CD14-positive monocyte (primary cell): ENCODE measurements at regions not wholly inside any gene's neighbourhood (a gene's known extent, or its start where the extent isn't known, plus 50 kb on each side); places are given as distances from the start of the nearest gene placed in this dataset.

ENCODE experiments used
- DNase-seq, 3 donors: peaks; one replicate each; pipeline ENCODE4 v3.0.0-alpha.2; 2011 to 2022
- H2AFZ ChIP-seq: 2 replicates; pipeline ENCODE4 v1.6.0; 2012; ENCODE audit warnings: mild to moderate bottlenecking, low read depth, low read length, inconsistent platforms; ENCODE audit not compliant: insufficient read depth, poor library complexity, severe bottlenecking
- H3K27ac ChIP-seq, 2 donors: 1 replicate in 1 of 2; 2 replicates in 1 of 2; pipeline ENCODE4 v1.5.1; 2012 to 2013; ENCODE audit warnings: low read length in 2 of 2, control low read depth in 1 of 2, inconsistent platforms in 1 of 2, low read depth in 1 of 2, mild to moderate bottlenecking in 1 of 2
- H3K27me3 ChIP-seq, 2 donors: one replicate each; pipeline versions ENCODE4 v1.6.0 to v1.6.1; 2011 to 2013; ENCODE audit warnings: low read length in 2 of 2; ENCODE audit not compliant: control insufficient read depth in 2 of 2, insufficient read depth in 2 of 2
- H3K36me3 ChIP-seq, 2 donors: replicated peaks in 1 of 2; 1 replicate in 1 of 2; 2 replicates in 1 of 2; pipeline versions ENCODE4 v1.5.1 to v1.6.1; 2012 to 2013; ENCODE audit warnings: low read length in 2 of 2, control low read depth in 1 of 2, inconsistent platforms in 1 of 2, mild to moderate bottlenecking in 1 of 2; ENCODE audit not compliant: insufficient read depth in 2 of 2, control insufficient read depth in 1 of 2
- H3K4me1 ChIP-seq, 2 donors: 1 replicate in 1 of 2; 2 replicates in 1 of 2; pipeline versions ENCODE4 v1.5.1 to v1.6.1; 2012 to 2013; ENCODE audit warnings: low read length in 2 of 2, control low read depth in 1 of 2, inconsistent platforms in 1 of 2, mild to moderate bottlenecking in 1 of 2, moderate library complexity in 1 of 2; ENCODE audit not compliant: insufficient read depth in 2 of 2, control insufficient read depth in 1 of 2
- H3K4me2 ChIP-seq: replicated peaks from 2 replicates; pipeline ENCODE3; 2012; ENCODE audit warnings: low read length, moderate library complexity, mild to moderate bottlenecking; ENCODE audit not compliant: poor library complexity, severe bottlenecking; ENCODE audit errors: extremely low read depth
- H3K4me3 ChIP-seq, 3 experiments: fragments of 200-600 bp in 1 of 3; sonication (generic) in 1 of 3; replicated peaks in 1 of 3; 1 replicate in 2 of 3; 2 replicates in 1 of 3; pipeline ENCODE4 v1.5.1; 2011 to 2013; ENCODE audit warnings: low read length in 3 of 3, mild to moderate bottlenecking in 3 of 3, control low read depth in 2 of 3, low read depth in 2 of 3, inconsistent platforms in 1 of 3, moderate library complexity in 1 of 3
- H3K79me2 ChIP-seq: 2 replicates; pipeline ENCODE4 v1.6.0; 2012; ENCODE audit warnings: mild to moderate bottlenecking, control low read depth, inconsistent platforms, low read length, moderate library complexity; ENCODE audit not compliant: insufficient read depth
- H3K9ac ChIP-seq: 2 replicates; pipeline ENCODE4 v1.6.0; 2017; ENCODE audit warnings: low read length, mild to moderate bottlenecking; ENCODE audit not compliant: insufficient read depth, poor library complexity, severe bottlenecking
- H3K9me3 ChIP-seq, 2 donors: replicated peaks in 1 of 2; 1 replicate in 1 of 2; 2 replicates in 1 of 2; pipeline versions ENCODE4 v1.5.1 to v1.6.1; 2012 to 2013; ENCODE audit warnings: low read length in 2 of 2, control low read depth in 1 of 2; ENCODE audit not compliant: control insufficient read depth in 1 of 2, insufficient read depth in 1 of 2
- H4K20me1 ChIP-seq: 2 replicates; pipeline ENCODE4 v1.6.0; 2012; ENCODE audit warnings: mild to moderate bottlenecking, low read length, control low read depth, moderate library complexity; ENCODE audit not compliant: insufficient read depth
- H3K27ac Mint-ChIP-seq, 7 donors: one replicate each; pipeline ENCODE4 v1.8.0; 2020; ENCODE audit warnings: mild to moderate bottlenecking in 7 of 7, mixed read lengths in 7 of 7, moderate library complexity in 6 of 7, inconsistent platforms in 2 of 7
- H3K27me3 Mint-ChIP-seq, 3 donors: one replicate each; pipeline ENCODE4 v1.8.0; 2021 to 2022; ENCODE audit warnings: low read depth in 3 of 3, mild to moderate bottlenecking in 3 of 3, mixed read lengths in 3 of 3, moderate library complexity in 3 of 3, inconsistent platforms in 1 of 3
- H3K36me3 Mint-ChIP-seq, 2 donors: one replicate each; pipeline ENCODE4 v1.8.0; 2020; ENCODE audit warnings: mixed read lengths in 2 of 2, inconsistent platforms in 1 of 2, mild to moderate bottlenecking in 1 of 2
- H3K4me1 Mint-ChIP-seq: one replicate; pipeline ENCODE4 v1.8.0; 2020; ENCODE audit warnings: mild to moderate bottlenecking, mixed read lengths
- H3K4me3 Mint-ChIP-seq, 2 donors: one replicate each; pipeline ENCODE4 v1.8.0; 2020; ENCODE audit warnings: mild to moderate bottlenecking in 2 of 2, mixed read lengths in 2 of 2, moderate library complexity in 1 of 2
- H3K9me3 Mint-ChIP-seq, 7 donors: one replicate each; pipeline ENCODE4 v1.8.0; 2020 to 2022; ENCODE audit warnings: mixed read lengths in 7 of 7, mild to moderate bottlenecking in 6 of 7, moderate library complexity in 6 of 7, inconsistent platforms in 2 of 7
- CTCF ChIP-seq: fragments of 200-600 bp; IDR thresholded peaks from one replicate; pipeline ENCODE4 v1.8.0; 2022; ENCODE audit warnings: antibody characterized with exemption, mild to moderate bottlenecking
- WGBS: methylation state at CpG from one replicate; pipeline ENCODE4 v1.1.5; 2013; ENCODE audit warnings: missing lambda C conversion rate; ENCODE audit not compliant: insufficient coverage; 5-methylcytosine and 5-hydroxymethylcytosine counted together
- intact Hi-C, 2 donors: fragments of 100-400 bp; cut with micrococcal nuclease; formaldehyde crosslinking; loops; one replicate each; pipeline versions ENCODE4 v1.15.0 to v1.15.1; 2023

- no peak for TF ChIP-seq CTCF
Observed at GRCh38 chr21:14767192-14767852, 221.2 kb upstream of the SAMSN1 start.

DNA sequence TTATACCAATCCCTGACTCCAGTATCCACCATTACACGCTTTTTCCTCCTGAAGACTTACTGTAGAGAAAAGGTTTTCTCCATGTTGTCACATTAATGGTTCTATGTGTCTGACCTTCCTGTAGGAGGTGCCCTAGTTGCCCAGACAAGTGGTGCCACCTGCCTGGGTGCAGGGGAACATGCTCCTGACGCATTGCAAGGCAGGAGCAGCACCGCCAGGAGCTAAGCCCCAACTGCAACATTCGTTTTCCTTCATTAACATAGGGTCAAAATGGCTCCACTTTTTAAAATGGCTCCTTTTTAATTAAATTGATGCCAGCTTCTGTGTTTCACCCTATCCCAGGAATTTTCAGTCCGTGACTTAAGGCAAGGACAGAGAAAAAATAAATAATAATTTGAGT is 220.1 kb upstream of the SAMSN1 start:
- no peak overlapping the region for H3K4me3 Mint-ChIP-seq
- H3K36me3 Mint-ChIP-seq, result no peaks in the 10 kb centered on the region
- no peaks in the 10 kb centered on the region for H3K36me3 ChIP-seq
- H3K27ac ChIP-seq, result no peak overlapping the region
- intact Hi-C loops, result loop anchor here in 1 of 2 donors (10.0 kb wide), 1 partner anchor 361 kb away; no protein-coding TSS in a partner anchor
- peaks cover 0 to 2% (median 0%) of the 10 kb centered on the region in 7 donors for H3K9me3 Mint-ChIP-seq
- peaks cover 11% of the 10 kb centered on the region for H3K4me1 Mint-ChIP-seq
- no peak overlapping the region for H3K9ac ChIP-seq
- no peak for DNase-seq
- H4K20me1 ChIP-seq, result no peaks in the 10 kb centered on the region
- no peak for TF ChIP-seq CTCF
- no peaks in the 10 kb centered on the region for H3K79me2 ChIP-seq
- peaks cover 0 to 1% (median 0%) of the 10 kb centered on the region in 3 donors for H3K27me3 Mint-ChIP-seq
- H3K4me3 ChIP-seq, result no peak overlapping the region
- H3K9me3 ChIP-seq, result no peaks in the 10 kb centered on the region
- WGBS, result 100% methylated on average over 1 of the region's 5 CpGs
- H3K27me3 ChIP-seq, result no peaks in the 10 kb centered on the region
- peak overlapping the region in 1 of 7 donors; percentile 14 for H3K27ac Mint-ChIP-seq
- no peak overlapping the region for H2AFZ ChIP-seq
- H3K4me1 ChIP-seq, result peaks cover 19 to 27% of the 10 kb centered on the region in 2 donors
- no peak overlapping the region for H3K4me2 ChIP-seq

More at GRCh38 chr21:14767192-14767852, 221.2 kb upstream of the SAMSN1 start:
- no peaks in the 10 kb centered on the region for H3K27me3 ChIP-seq
- peaks cover 0 to 2% (median 0%) of the 10 kb centered on the region in 7 donors for H3K9me3 Mint-ChIP-seq
- no peak overlapping the region for H3K9ac ChIP-seq
- no peaks in the 10 kb centered on the region for H4K20me1 ChIP-seq
- no peaks in the 10 kb centered on the region for H3K36me3 Mint-ChIP-seq
- peaks cover 14% of the 10 kb centered on the region for H3K4me1 Mint-ChIP-seq
- no peak overlapping the region for H2AFZ ChIP-seq
- peaks cover 0 to 1% (median 0%) of the 10 kb centered on the region in 3 donors for H3K27me3 Mint-ChIP-seq
- no peak overlapping the region for H3K27ac ChIP-seq
- H3K4me1 ChIP-seq, result peaks cover 13 to 17% of the 10 kb centered on the region in 2 donors
- no peak overlapping the region for H3K27ac Mint-ChIP-seq
- H3K9me3 ChIP-seq, result no peaks in the 10 kb centered on the region
- H3K36me3 ChIP-seq, result no peaks in the 10 kb centered on the region
- no peak overlapping the region for H3K4me2 ChIP-seq
- H3K4me3 ChIP-seq, result no peak overlapping the region
- H3K4me3 Mint-ChIP-seq, result no peak overlapping the region
- no peak for DNase-seq
- H3K79me2 ChIP-seq, result no peaks in the 10 kb centered on the region
- WGBS, result no CpG with 5 or more reads among the region's 3 CpGs
- intact Hi-C loops, result loop anchor here in 1 of 2 donors (10.0 kb wide), 1 partner anchor 363 kb away; no protein-coding TSS in a partner anchor
